ENCODE measurements at regions not wholly inside any gene's neighbourhood (a gene's known extent, or its start where the extent isn't known, plus 50 kb on each side); places are given as distances from the start of the nearest gene placed in this dataset.

DNA sequence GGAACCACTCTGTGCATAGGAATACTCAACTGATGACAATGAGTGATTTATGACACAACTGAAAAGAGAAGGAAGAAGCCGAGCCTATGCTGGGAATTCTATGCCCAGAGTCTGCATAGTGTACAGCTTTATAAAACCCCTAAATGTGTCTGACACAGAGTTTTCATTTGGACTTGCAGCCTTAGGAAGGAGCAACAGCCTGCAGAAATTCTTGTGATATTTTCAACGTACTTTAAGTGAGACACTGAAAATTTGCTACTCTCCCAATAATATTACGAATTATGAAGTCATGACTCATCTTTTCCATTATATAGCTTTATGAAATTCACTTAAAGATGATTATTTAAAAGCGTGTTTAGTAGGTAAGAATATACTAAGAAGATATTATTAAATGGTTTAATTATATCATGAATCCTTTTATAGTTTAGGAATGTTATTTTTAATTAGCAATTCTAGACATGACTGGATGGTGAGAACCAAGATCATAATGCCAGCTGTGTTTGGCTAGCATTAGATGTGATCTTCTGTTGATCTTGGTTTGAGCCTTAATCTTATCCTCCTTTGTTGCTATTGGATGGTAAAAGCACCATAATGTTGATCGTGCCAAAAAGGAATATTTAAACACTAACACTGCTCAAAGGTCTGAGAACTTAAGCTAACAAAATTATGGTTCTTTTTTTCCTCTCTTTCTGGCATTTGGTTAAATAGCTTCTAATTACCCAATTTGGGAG is 785.1 kb upstream of the ADGRL4 start:
- intact Hi-C loops (cut with micrococcal nuclease; ENCODE audit: unreplicated experiment) = no loop called here
- ChIA-PET CTCF (no interaction called here), POLR2A (ENCODE audit: low non-redundant PET) (no interaction called here)
- TF ChIP-seq EZH2 (IDR thresholded peaks at IDR 0.05; ENCODE audit: borderline replicate concordance, low read depth, low read length, poor library complexity, severe bottlenecking) = no peak
- TF ChIP-seq, protein P1, sequence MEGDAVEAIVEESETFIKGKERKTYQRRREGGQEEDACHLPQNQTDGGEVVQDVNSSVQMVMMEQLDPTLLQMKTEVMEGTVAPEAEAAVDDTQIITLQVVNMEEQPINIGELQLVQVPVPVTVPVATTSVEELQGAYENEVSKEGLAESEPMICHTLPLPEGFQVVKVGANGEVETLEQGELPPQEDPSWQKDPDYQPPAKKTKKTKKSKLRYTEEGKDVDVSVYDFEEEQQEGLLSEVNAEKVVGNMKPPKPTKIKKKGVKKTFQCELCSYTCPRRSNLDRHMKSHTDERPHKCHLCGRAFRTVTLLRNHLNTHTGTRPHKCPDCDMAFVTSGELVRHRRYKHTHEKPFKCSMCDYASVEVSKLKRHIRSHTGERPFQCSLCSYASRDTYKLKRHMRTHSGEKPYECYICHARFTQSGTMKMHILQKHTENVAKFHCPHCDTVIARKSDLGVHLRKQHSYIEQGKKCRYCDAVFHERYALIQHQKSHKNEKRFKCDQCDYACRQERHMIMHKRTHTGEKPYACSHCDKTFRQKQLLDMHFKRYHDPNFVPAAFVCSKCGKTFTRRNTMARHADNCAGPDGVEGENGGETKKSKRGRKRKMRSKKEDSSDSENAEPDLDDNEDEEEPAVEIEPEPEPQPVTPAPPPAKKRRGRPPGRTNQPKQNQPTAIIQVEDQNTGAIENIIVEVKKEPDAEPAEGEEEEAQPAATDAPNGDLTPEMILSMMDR (conservative IDR thresholded peaks at IDR 0.05; ENCODE audit: low read depth, low read length) = no peak
- Histone ChIP-seq H3K27ac (ENCODE audit: low read depth, low read length, poor library complexity, severe bottlenecking) (no peak overlapping the region), H3K9me3 (ENCODE audit: low read depth, low read length, poor library complexity, severe bottlenecking) (no peaks in the 10 kb centered on the region), H3K36me3 (ENCODE audit: insufficient read depth, low read length, poor library complexity, severe bottlenecking) (no peaks in the 10 kb centered on the region), H3K27me3 (replicated peaks; ENCODE audit: insufficient read depth, low read depth, low read length, poor library complexity) (no peaks in the 10 kb centered on the region), H3K4me1 (ENCODE audit: insufficient read depth, low read length, poor library complexity, severe bottlenecking) (no peaks in the 10 kb centered on the region), H3K4me3 (ENCODE audit: low read depth, low read length, poor library complexity, severe bottlenecking) (no peak overlapping the region)
- BruUV-seq (replicated peaks) = no TSS peak
- DNase-seq (ENCODE audit: low spot score) = no peak

DNA sequence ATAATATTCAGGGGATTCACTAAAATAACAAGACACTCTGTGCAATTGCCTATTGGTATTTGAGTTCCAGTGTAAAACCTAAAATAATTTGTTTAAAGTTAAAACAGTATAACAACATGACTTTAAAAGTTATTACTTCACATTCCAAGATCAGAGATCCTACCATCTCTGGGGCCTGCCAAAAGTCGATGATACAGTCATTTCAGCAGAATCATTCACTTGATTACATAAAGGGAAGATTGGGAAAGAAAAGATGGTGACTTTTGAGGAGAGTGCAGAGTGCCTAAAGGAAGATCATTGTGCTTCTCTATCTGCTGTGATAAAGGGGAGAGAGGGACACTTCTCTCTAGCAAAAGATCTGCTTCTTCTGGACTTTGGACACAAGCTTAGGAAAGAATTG is 784.4 kb upstream of the ADGRL4 start:
- ChIA-PET CTCF (no interaction called here), POLR2A (ENCODE audit: low non-redundant PET) (no interaction called here)
- TF ChIP-seq, protein P1 (conservative IDR thresholded peaks at IDR 0.05; ENCODE audit: low read depth, low read length) = no peak
- no peak for TF ChIP-seq EZH2 (IDR thresholded peaks at IDR 0.05; ENCODE audit: borderline replicate concordance, low read depth, low read length, poor library complexity, severe bottlenecking)
- Histone ChIP-seq H3K4me3 (ENCODE audit: low read depth, low read length, poor library complexity, severe bottlenecking) (no peak overlapping the region), H3K9me3 (ENCODE audit: low read depth, low read length, poor library complexity, severe bottlenecking) (no peaks in the 10 kb centered on the region), H3K36me3 (ENCODE audit: insufficient read depth, low read length, poor library complexity, severe bottlenecking) (no peaks in the 10 kb centered on the region), H3K27me3 (replicated peaks; ENCODE audit: insufficient read depth, low read depth, low read length, poor library complexity) (no peaks in the 10 kb centered on the region), H3K27ac (ENCODE audit: low read depth, low read length, poor library complexity, severe bottlenecking) (no peak overlapping the region), H3K4me1 (ENCODE audit: insufficient read depth, low read length, poor library complexity, severe bottlenecking) (no peaks in the 10 kb centered on the region)
- DNase-seq (ENCODE audit: low spot score) = no peak
- BruUV-seq (replicated peaks) = no TSS peak
- intact Hi-C loops (cut with micrococcal nuclease; ENCODE audit: unreplicated experiment) = no loop called here

DNA sequence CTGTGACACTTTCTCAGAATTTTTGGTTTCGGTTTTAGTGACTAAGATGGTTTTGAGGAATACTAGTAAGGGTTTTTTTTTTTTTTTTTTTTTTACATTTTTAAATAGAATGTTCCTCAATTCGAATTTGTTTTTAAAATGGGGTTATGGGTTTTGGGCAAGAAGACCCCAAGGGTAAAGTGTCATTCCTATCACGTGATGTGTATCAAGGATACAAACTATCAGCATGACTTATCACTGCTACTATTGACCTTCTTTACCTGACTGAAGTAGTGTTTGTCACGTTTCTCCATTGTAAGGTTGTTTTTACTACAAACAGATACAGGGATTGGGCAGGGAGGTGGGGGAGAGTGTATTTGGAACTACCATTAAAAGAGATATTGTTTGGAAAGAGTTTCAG is 781.1 kb upstream of the ADGRL4 start:
- Histone ChIP-seq H3K4me3 (ENCODE audit: low read depth, low read length, poor library complexity, severe bottlenecking) (no peak overlapping the region), H3K9me3 (ENCODE audit: low read depth, low read length, poor library complexity, severe bottlenecking) (no peaks in the 10 kb centered on the region), H3K27ac (ENCODE audit: low read depth, low read length, poor library complexity, severe bottlenecking) (no peak overlapping the region), H3K27me3 (replicated peaks; ENCODE audit: insufficient read depth, low read depth, low read length, poor library complexity) (no peaks in the 10 kb centered on the region), H3K36me3 (ENCODE audit: insufficient read depth, low read length, poor library complexity, severe bottlenecking) (no peaks in the 10 kb centered on the region), H3K4me1 (ENCODE audit: insufficient read depth, low read length, poor library complexity, severe bottlenecking) (no peaks in the 10 kb centered on the region)
- ChIA-PET POLR2A (ENCODE audit: low non-redundant PET) (no interaction called here), CTCF (no interaction called here)
- TF ChIP-seq, protein P1 (conservative IDR thresholded peaks at IDR 0.05; ENCODE audit: low read depth, low read length) = no peak
- no peak for TF ChIP-seq EZH2 (IDR thresholded peaks at IDR 0.05; ENCODE audit: borderline replicate concordance, low read depth, low read length, poor library complexity, severe bottlenecking)
- BruUV-seq (replicated peaks) = no TSS peak
- intact Hi-C loops (cut with micrococcal nuclease; ENCODE audit: unreplicated experiment) = no loop called here
- no peak for DNase-seq (ENCODE audit: low spot score)

Measured in A673 (cell line).